GM12864 (cell line): ENCODE measurements at regions not wholly inside any gene's neighbourhood (a gene's known extent, or its start where the extent isn't known, plus 50 kb on each side); places are given as distances from the start of the nearest gene placed in this dataset.
"Not testable (repeated sequence)": the region's sequence is repeated elsewhere in the genome, so short reads cannot be mapped to it uniquely, and the experiment has no call there.

ENCODE experiments used
- DNase-seq: peaks from one replicate; pipeline ENCODE4 v3.0.0-alpha.2; 2011; ENCODE audit warnings: low read depth
- H3K4me3 ChIP-seq: 2 replicates; pipeline ENCODE4 v1.5.1; 2011; ENCODE audit warnings: mild to moderate bottlenecking, low read depth, low read length, control low read depth
- CTCF ChIP-seq: IDR thresholded peaks from 2 replicates; pipeline ENCODE4 v1.5.1; 2011; ENCODE audit warnings: low read depth, mild to moderate bottlenecking, moderate library complexity, low read length, control low read depth, inconsistent platforms; ENCODE audit errors: missing control alignments

GRCh38 chr3:167054926-167055325 is 325.2 kb downstream of the ZBBX start:
- no peak overlapping the region for H3K4me3 ChIP-seq
- TF ChIP-seq CTCF: no peak
- no peak for DNase-seq

GRCh38 chr3:167051421-167051820 is 328.7 kb downstream of the ZBBX start:
- TF ChIP-seq CTCF: no peak
- H3K4me3 ChIP-seq: no peak overlapping the region
- DNase-seq: no peak

- TF ChIP-seq CTCF: no peak
- DNase-seq: no peak
- H3K4me3 ChIP-seq: no peak overlapping the region
Measured at GRCh38 chr3:167033866-167034265, 346.2 kb downstream of the ZBBX start.

- peak; percentile 13 for TF ChIP-seq CTCF
- no peak overlapping the region for H3K4me3 ChIP-seq
- DNase-seq: no peak
Measured at GRCh38 chr3:167032267-167032876, 347.7 kb downstream of the ZBBX start.

GRCh38 chr3:167031364-167032049 is 348.6 kb downstream of the ZBBX start:
- no peak for DNase-seq
- H3K4me3 ChIP-seq: no peak overlapping the region
- no peak for TF ChIP-seq CTCF

GRCh38 chr3:167030082-167030725 is 349.9 kb downstream of the ZBBX start:
- DNase-seq: no peak
- no peak for TF ChIP-seq CTCF
- H3K4me3 ChIP-seq: no peak overlapping the region

GRCh38 chr3:167019503-167019902 is 360.6 kb downstream of the ZBBX start:
- not testable (repeated sequence) for H3K4me3 ChIP-seq, DNase-seq

GRCh38 chr3:167018591-167019111 is 361.4 kb downstream of the ZBBX start:
- H3K4me3 ChIP-seq, DNase-seq: not testable (repeated sequence)
